Liver (tissue), 8 donors: ENCODE measurements at regions not wholly inside any gene's neighbourhood (a gene's known extent, or its start where the extent isn't known, plus 50 kb on each side); places are given as distances from the start of the nearest gene placed in this dataset.
A peak's percentile ranks its signal among the peaks of the same experiment; 100 is the strongest.

Source experiments
- DNase-seq: peaks from one replicate; pipeline ENCODE4 v3.0.0-alpha.2; 2017; ENCODE audit warnings: low spot score
- H3K27ac ChIP-seq, 2 donors: one replicate each; pipeline ENCODE4 v1.7.0; 2013; ENCODE audit warnings: inconsistent platforms in 2 of 2, low read length in 2 of 2, control low read depth in 1 of 2, low read depth in 1 of 2, mild to moderate bottlenecking in 1 of 2
- H3K27me3 ChIP-seq, 4 donors: one replicate each; pipeline versions ENCODE4 v1.6.1 to v1.7.0; 2013; ENCODE audit warnings: low read length in 3 of 4, inconsistent platforms in 1 of 4, mild to moderate bottlenecking in 1 of 4, moderate library complexity in 1 of 4; ENCODE audit not compliant: control insufficient read depth in 4 of 4, insufficient read depth in 4 of 4
- H3K36me3 ChIP-seq, 4 donors: one replicate each; pipeline versions ENCODE4 v1.6.1 to v1.7.0; 2013; ENCODE audit warnings: low read length in 3 of 4, mild to moderate bottlenecking in 3 of 4, low read depth in 1 of 4, moderate library complexity in 1 of 4; ENCODE audit not compliant: control insufficient read depth in 4 of 4, insufficient read depth in 3 of 4
- H3K4me1 ChIP-seq, 4 donors: one replicate each; pipeline versions ENCODE4 v1.6.1 to v1.7.0; 2013; ENCODE audit warnings: low read length in 3 of 4, mild to moderate bottlenecking in 3 of 4, moderate library complexity in 1 of 4; ENCODE audit not compliant: control insufficient read depth in 4 of 4, insufficient read depth in 4 of 4
- H3K4me3 ChIP-seq, 3 donors: one replicate each; pipeline versions ENCODE4 v1.6.1 to v1.7.0; 2013; ENCODE audit warnings: low read length in 3 of 3, control low read depth in 1 of 3, low read depth in 1 of 3, mild to moderate bottlenecking in 1 of 3
- H3K9ac ChIP-seq, 2 donors: one replicate each; pipeline ENCODE4 v1.7.0; 2013; ENCODE audit warnings: low read length in 2 of 2, mild to moderate bottlenecking in 2 of 2, moderate library complexity in 2 of 2, control low read depth in 1 of 2, low read depth in 1 of 2
- H3K9me3 ChIP-seq, 4 donors: one replicate each; pipeline versions ENCODE4 v1.6.1 to v1.7.0; 2013; ENCODE audit warnings: low read length in 3 of 4; ENCODE audit not compliant: control insufficient read depth in 4 of 4
- CTCF ChIP-seq: fragments of 150-350 bp; IDR thresholded peaks from 2 replicates; pipeline ENCODE4 v1.5.1; 2017; ENCODE audit warnings: improper control_type of control experiment, low read depth, low read length; ENCODE audit not compliant: missing input control
- EGR1 ChIP-seq, 2 donors: IDR thresholded peaks; 2 replicates each; pipeline ENCODE4 v1.6.1; 2016 to 2018; ENCODE audit warnings: antibody characterized with exemption in 2 of 2, low read depth in 2 of 2
- FOXA1 ChIP-seq: IDR thresholded peaks from 2 replicates; pipeline ENCODE4 v1.6.1; 2016; ENCODE audit warnings: antibody characterized with exemption
- FOXA2 ChIP-seq: IDR thresholded peaks from 2 replicates; pipeline ENCODE4 v1.6.1; 2016; ENCODE audit warnings: antibody characterized with exemption
- GABPA ChIP-seq, 2 donors: IDR thresholded peaks in 1 of 2; conservative IDR thresholded peaks in 1 of 2; 2 replicates each; pipeline ENCODE4 v1.6.1; 2016; ENCODE audit warnings: antibody characterized with exemption in 2 of 2, mild to moderate bottlenecking in 1 of 2, moderate library complexity in 1 of 2
- HNF4G ChIP-seq: IDR thresholded peaks from 2 replicates; pipeline ENCODE4 v1.6.1; 2016; ENCODE audit warnings: antibody characterized with exemption
- MAX ChIP-seq: IDR thresholded peaks from 2 replicates; pipeline ENCODE4 v1.6.1; 2016; ENCODE audit warnings: antibody characterized with exemption
- NR2F2 ChIP-seq: IDR thresholded peaks from 2 replicates; pipeline ENCODE4 v1.6.1; 2016; ENCODE audit warnings: antibody characterized with exemption
- RAD21 ChIP-seq, 2 donors: IDR thresholded peaks; 2 replicates each; pipeline ENCODE4 v1.6.1; 2016; ENCODE audit warnings: antibody characterized with exemption in 2 of 2, mild to moderate bottlenecking in 2 of 2
- REST ChIP-seq: IDR thresholded peaks from 2 replicates; pipeline ENCODE4 v1.6.1; 2016; ENCODE audit warnings: antibody characterized with exemption, mild to moderate bottlenecking
- SP1 ChIP-seq: IDR thresholded peaks from 2 replicates; pipeline ENCODE4 v1.6.1; 2018; ENCODE audit warnings: antibody characterized with exemption, mild to moderate bottlenecking
- TAF1 ChIP-seq: conservative IDR thresholded peaks from 2 replicates; pipeline ENCODE4 v1.6.1; 2016; ENCODE audit warnings: antibody characterized with exemption, mild to moderate bottlenecking
- YY1 ChIP-seq: IDR thresholded peaks from 2 replicates; pipeline ENCODE4 v1.6.1; 2016; ENCODE audit warnings: antibody characterized with exemption, mild to moderate bottlenecking
- WGBS: extraction: QIAGEN DNeasy Blood & Tissue Kit; methylation state at CpG from one replicate; pipeline ENCODE4 v1.1.7; 2013; 5-methylcytosine and 5-hydroxymethylcytosine counted together
- TF ChIP-seq, protein P1 (sequence below): IDR thresholded peaks from 2 replicates; pipeline ENCODE4 v1.6.1; 2016; ENCODE audit warnings: antibody characterized with exemption
- donor health status: healthy.
- donor health status: healthy.
- donor health status: healthy.
- donor health status: healthy.
- donor health status: healthy.

DNA sequence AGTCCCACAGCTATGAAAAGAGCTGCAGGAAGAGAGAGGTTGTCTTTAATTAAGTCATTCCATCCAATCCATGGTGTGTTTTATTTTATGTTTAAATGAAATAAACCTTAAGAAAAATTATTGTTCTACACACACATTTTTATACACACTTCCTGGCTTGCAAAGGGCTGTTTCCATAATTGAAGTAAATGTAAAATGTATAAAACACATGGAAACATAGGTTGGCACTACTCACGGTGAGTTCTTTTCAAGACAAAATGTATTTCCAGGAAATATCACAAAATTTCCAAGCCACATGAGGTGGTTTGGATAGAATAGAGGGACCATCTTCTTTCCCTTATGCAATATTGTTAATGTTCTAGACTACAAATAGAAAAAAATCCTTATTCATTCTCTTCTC is 426.8 kb upstream of the USP24 start:
- Histone ChIP-seq H3K9ac (no peak overlapping the region), H3K4me1 (no peaks in the 10 kb centered on the region), H3K9me3 (no peaks in the 10 kb centered on the region), H3K27me3 (no peaks in the 10 kb centered on the region), H3K27ac (no peak overlapping the region), H3K36me3 (no peaks in the 10 kb centered on the region), H3K4me3 (no peak overlapping the region)
- no peak for DNase-seq
- 92% methylated on average over 1 of the region's 1 CpG for WGBS
- TF ChIP-seq RAD21 (IDR thresholded peaks at IDR 0.05) (no peak), HNF4G (no peak), YY1 (no peak), GABPA (IDR thresholded peaks at IDR 0.05 in 1 of 2, conservative IDR thresholded peaks at IDR 0.05 in 1 of 2) (no peak), CTCF (no peak), TAF1 (no peak), MAX (no peak), SP1 (no peak), EGR1 (IDR thresholded peaks at IDR 0.05; ENCODE audit: low read depth in 2 of 2) (no peak), FOXA1 (no peak)
- TF ChIP-seq, protein P1, sequence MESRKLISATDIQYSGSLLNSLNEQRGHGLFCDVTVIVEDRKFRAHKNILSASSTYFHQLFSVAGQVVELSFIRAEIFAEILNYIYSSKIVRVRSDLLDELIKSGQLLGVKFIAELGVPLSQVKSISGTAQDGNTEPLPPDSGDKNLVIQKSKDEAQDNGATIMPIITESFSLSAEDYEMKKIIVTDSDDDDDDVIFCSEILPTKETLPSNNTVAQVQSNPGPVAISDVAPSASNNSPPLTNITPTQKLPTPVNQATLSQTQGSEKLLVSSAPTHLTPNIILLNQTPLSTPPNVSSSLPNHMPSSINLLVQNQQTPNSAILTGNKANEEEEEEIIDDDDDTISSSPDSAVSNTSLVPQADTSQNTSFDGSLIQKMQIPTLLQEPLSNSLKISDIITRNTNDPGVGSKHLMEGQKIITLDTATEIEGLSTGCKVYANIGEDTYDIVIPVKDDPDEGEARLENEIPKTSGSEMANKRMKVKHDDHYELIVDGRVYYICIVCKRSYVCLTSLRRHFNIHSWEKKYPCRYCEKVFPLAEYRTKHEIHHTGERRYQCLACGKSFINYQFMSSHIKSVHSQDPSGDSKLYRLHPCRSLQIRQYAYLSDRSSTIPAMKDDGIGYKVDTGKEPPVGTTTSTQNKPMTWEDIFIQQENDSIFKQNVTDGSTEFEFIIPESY, result no peak

GRCh38 chr1:55640708-55641473 is 425.7 kb upstream of the USP24 start:
- Histone ChIP-seq H3K9ac (no peak overlapping the region), H3K9me3 (no peaks in the 10 kb centered on the region), H3K4me1 (no peaks in the 10 kb centered on the region), H3K4me3 (no peak overlapping the region), H3K27me3 (no peaks in the 10 kb centered on the region), H3K27ac (peak overlapping the region; percentile 19 to 35), H3K36me3 (no peaks in the 10 kb centered on the region)
- no peak for TF ChIP-seq MAX
- no peak for TF ChIP-seq EGR1 (IDR thresholded peaks at IDR 0.05; ENCODE audit: low read depth in 2 of 2)
- TF ChIP-seq NR2F2, result no peak
- no peak for TF ChIP-seq GABPA (IDR thresholded peaks at IDR 0.05 in 1 of 2, conservative IDR thresholded peaks at IDR 0.05 in 1 of 2)
- TF ChIP-seq REST, result no peak
- TF ChIP-seq FOXA2, result no peak
- no peak for DNase-seq
- WGBS, result 57% methylated on average over 7 of the region's 7 CpGs
